ENCODE measurements at regions not wholly inside any gene's neighbourhood (a gene's known extent, or its start where the extent isn't known, plus 50 kb on each side); places are given as distances from the start of the nearest gene placed in this dataset.

GRCh38 chr7:125020801-125021200, 91.2 kb upstream of the POT1 start:
- Histone ChIP-seq H3K36me3 (no peaks in the 10 kb centered on the region), H3K4me1 (ENCODE audit: control insufficient read depth in 1 of 2, low read depth in 2 of 2) (no peaks in the 10 kb centered on the region), H3K27me3 (replicated peaks; ENCODE audit: insufficient read depth) (no peaks in the 10 kb centered on the region), H3K4me3 (no peak overlapping the region), H3K9me3 (no peaks in the 10 kb centered on the region), H3K27ac (no peak overlapping the region)
- DNase-seq (ENCODE audit: low spot score) (no peak), ATAC-seq (ENCODE audit: insufficient number of reproducible peaks, low FRiP score, low read depth) (no peak)
- no peak for TF ChIP-seq CTCF (IDR thresholded peaks at IDR 0.05)

- H3K4me3 ChIP-seq = no peak overlapping the region
- no peaks in the 10 kb centered on the region for H3K36me3 ChIP-seq
- no peaks in the 10 kb centered on the region for H3K4me1 ChIP-seq (ENCODE audit: control insufficient read depth in 1 of 2, low read depth in 2 of 2)
- DNase-seq (ENCODE audit: low spot score) (no peak), ATAC-seq (ENCODE audit: insufficient number of reproducible peaks, low FRiP score, low read depth) (no peak)
- no peaks in the 10 kb centered on the region for H3K27me3 ChIP-seq (replicated peaks; ENCODE audit: insufficient read depth)
- H3K27ac ChIP-seq = no peak overlapping the region
- no peak for TF ChIP-seq CTCF (IDR thresholded peaks at IDR 0.05)
- H3K9me3 ChIP-seq = no peaks in the 10 kb centered on the region
Measured at GRCh38 chr7:125010540-125010939, 80.9 kb upstream of the POT1 start.

GRCh38 chr7:124996778-124997177, 67.2 kb upstream of the POT1 start:
- Histone ChIP-seq H3K9me3 (no peaks in the 10 kb centered on the region), H3K27ac (no peak overlapping the region), H3K27me3 (replicated peaks; ENCODE audit: insufficient read depth) (no peaks in the 10 kb centered on the region), H3K4me1 (ENCODE audit: control insufficient read depth in 1 of 2, low read depth in 2 of 2) (peaks cover 13% of the 10 kb centered on the region in 2 donors), H3K4me3 (no peak overlapping the region), H3K36me3 (no peaks in the 10 kb centered on the region)
- no peak for TF ChIP-seq CTCF (IDR thresholded peaks at IDR 0.05)
- ATAC-seq (ENCODE audit: insufficient number of reproducible peaks, low FRiP score, low read depth) = no peak
- no peak for DNase-seq (ENCODE audit: low spot score)

DNA sequence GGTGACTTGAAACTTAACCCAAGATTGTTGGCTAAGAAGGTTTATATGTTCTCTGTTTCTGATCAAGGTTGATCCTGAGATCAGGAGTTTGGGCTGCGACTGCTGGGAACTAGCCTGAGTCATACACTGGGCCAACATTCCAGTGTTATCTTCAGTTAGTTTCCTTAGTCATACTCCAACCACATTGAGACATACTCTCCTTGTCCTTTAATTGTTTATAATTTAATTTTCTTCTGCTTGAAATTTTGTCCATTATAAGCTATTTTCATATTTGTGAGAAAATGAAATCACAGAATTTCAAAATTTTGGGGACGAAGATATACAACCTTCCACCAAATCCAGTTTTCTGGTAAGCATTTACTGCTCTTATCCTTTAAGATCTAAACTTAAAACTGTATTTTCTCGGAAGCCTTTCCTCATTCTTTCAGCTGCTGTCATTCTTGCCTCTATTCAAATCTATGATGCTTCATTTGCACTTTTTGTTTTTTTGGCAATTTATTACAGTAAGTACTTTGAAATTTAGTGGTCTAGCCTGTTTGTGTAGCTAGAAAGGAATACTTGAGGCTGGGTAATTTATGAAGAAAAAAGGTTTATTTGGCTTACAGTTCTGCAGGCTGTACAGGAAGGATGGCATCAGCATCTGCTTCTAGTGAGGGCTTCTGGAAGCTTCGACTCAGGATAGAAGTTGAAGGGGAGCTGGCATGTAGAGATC, 63.4 kb upstream of the POT1 start:
- Histone ChIP-seq H3K36me3 (no peaks in the 10 kb centered on the region), H3K9me3 (no peaks in the 10 kb centered on the region), H3K27ac (peak overlapping the region; percentile 55 to 80), H3K27me3 (replicated peaks; ENCODE audit: insufficient read depth) (no peaks in the 10 kb centered on the region), H3K4me3 (peak overlapping the region; percentile 44), H3K4me1 (ENCODE audit: control insufficient read depth in 1 of 2, low read depth in 2 of 2) (peaks cover 25 to 32% of the 10 kb centered on the region in 2 donors)
- DNase-seq (ENCODE audit: low spot score) = peak; percentile 6
- TF ChIP-seq CTCF (IDR thresholded peaks at IDR 0.05) = no peak
- peak; percentile 86 for ATAC-seq (ENCODE audit: insufficient number of reproducible peaks, low FRiP score, low read depth)

GRCh38 chr7:124989911-124990310, 60.3 kb upstream of the POT1 start:
- Histone ChIP-seq H3K36me3 (no peaks in the 10 kb centered on the region), H3K27me3 (replicated peaks; ENCODE audit: insufficient read depth) (no peaks in the 10 kb centered on the region), H3K9me3 (no peaks in the 10 kb centered on the region), H3K27ac (peak overlapping the region in 1 of 2 donors; percentile 59), H3K4me1 (ENCODE audit: control insufficient read depth in 1 of 2, low read depth in 2 of 2) (peaks cover 25 to 32% of the 10 kb centered on the region in 2 donors), H3K4me3 (peak overlapping the region; percentile 39)
- DNase-seq (ENCODE audit: low spot score) (no peak), ATAC-seq (ENCODE audit: insufficient number of reproducible peaks, low FRiP score, low read depth) (no peak)
- no peak for TF ChIP-seq CTCF (IDR thresholded peaks at IDR 0.05)
